Stimulated activated CD4-positive, alpha-beta T cell treated with anti-CD3 and anti-CD28 coated beads, Interleukin-4, amount 100 ng/mL, for 1 hour (primary cell): ENCODE measurements at regions not wholly inside any gene's neighbourhood (a gene's known extent, or its start where the extent isn't known, plus 50 kb on each side); places are given as distances from the start of the nearest gene placed in this dataset.
"Not testable (repeated sequence)": the region's sequence is repeated elsewhere in the genome, so short reads cannot be mapped to it uniquely, and the experiment has no call there.

Experiments used
- DNase-seq: peaks from one replicate; pipeline ENCODE4 v3.0.0-alpha.2; 2020

- DNase-seq, result no peak
These were observed 63.1 kb downstream of the TSN start for GRCh38 chr2:121818546-121818945.

- DNase-seq, result no peak
These were observed 64.4 kb downstream of the TSN start for GRCh38 chr2:121819846-121820245.

GRCh38 chr2:121821476-121822158 lies 66.2 kb downstream of the TSN start:
- DNase-seq, result no peak

GRCh38 chr2:121824264-121824663 lies 68.8 kb downstream of the TSN start:
- no peak for DNase-seq

- no peak for DNase-seq
These were observed 69.8 kb downstream of the TSN start for GRCh38 chr2:121825003-121825950.

GRCh38 chr2:121826036-121826435 lies 70.6 kb downstream of the TSN start:
- no peak for DNase-seq

- no peak for DNase-seq
These were observed 72.9 kb downstream of the TSN start for GRCh38 chr2:121828281-121828731.

GRCh38 chr2:121830809-121831208 lies 75.4 kb downstream of the TSN start:
- DNase-seq, result no peak

- no peak for DNase-seq
These were observed 76.4 kb downstream of the TSN start for GRCh38 chr2:121831841-121832240.

- DNase-seq, result no peak
These were observed 77.2 kb downstream of the TSN start for GRCh38 chr2:121832412-121833357.

GRCh38 chr2:121833358-121833723 lies 77.9 kb downstream of the TSN start:
- no peak for DNase-seq

GRCh38 chr2:121836611-121837010 lies 81.2 kb downstream of the TSN start:
- DNase-seq, result no peak

- DNase-seq, result no peak
These were observed 82.1 kb downstream of the TSN start for GRCh38 chr2:121837591-121837990.

GRCh38 chr2:121838551-121838950 lies 83.1 kb downstream of the TSN start:
- no peak for DNase-seq

GRCh38 chr2:121839584-121839983 lies 84.1 kb downstream of the TSN start:
- DNase-seq, result no peak

- no peak for DNase-seq
These were observed 93.8 kb downstream of the TSN start for GRCh38 chr2:121849236-121849635.

- not testable (repeated sequence) for DNase-seq
These were observed 97.7 kb downstream of the TSN start for GRCh38 chr2:121853149-121853548.

GRCh38 chr2:121855510-121855909 lies 100.1 kb downstream of the TSN start:
- DNase-seq, result no peak

GRCh38 chr2:121856360-121856759 lies 100.9 kb downstream of the TSN start:
- DNase-seq, result no peak

GRCh38 chr2:121858369-121858768 lies 102.9 kb downstream of the TSN start:
- no peak for DNase-seq

- DNase-seq, result no peak
These were observed 103.4 kb downstream of the TSN start for GRCh38 chr2:121858847-121859246.

GRCh38 chr2:121860033-121860757 lies 104.7 kb downstream of the TSN start:
- no peak for DNase-seq
